ENCODE measurements at regions not wholly inside any gene's neighbourhood (a gene's known extent, or its start where the extent isn't known, plus 50 kb on each side); places are given as distances from the start of the nearest gene placed in this dataset.

- no peak for TF ChIP-seq CTCF (IDR thresholded peaks at IDR 0.05)
- TF ChIP-seq ZFX (IDR thresholded peaks at IDR 0.05; ENCODE audit: borderline replicate concordance) = no peak
Measured at GRCh38 chr5:161030229-161030628, 178.2 kb upstream of the ATP10B start.

Data from 22Rv1 (cell line).